ENCODE measurements at regions not wholly inside any gene's neighbourhood (a gene's known extent, or its start where the extent isn't known, plus 50 kb on each side); places are given as distances from the start of the nearest gene placed in this dataset.

DNA sequence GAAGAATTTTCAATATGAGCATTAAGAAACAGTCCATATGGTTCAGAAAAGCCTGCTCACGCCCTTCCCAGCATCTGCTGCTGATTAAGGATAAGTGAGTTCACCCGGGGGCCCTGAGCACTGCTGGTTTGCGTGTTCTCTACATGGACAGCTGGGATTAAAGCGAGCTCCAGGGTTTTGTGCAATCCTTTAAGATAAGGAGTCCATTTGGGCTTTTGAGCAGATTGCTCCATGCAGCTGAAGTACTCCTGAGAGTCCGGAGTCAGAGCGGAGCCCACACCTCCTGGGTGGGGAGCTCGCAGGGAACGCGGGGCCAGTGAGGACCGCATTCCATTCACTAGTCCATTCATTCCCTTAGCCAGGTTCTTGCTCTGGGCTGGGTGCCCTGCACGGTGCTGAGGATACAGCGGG is 149.3 kb upstream of the COL5A1 start:
- H3K4me3 ChIP-seq (ENCODE audit: low read depth, low read length): no peak overlapping the region
- in situ Hi-C loops (cut with HindIII; ENCODE audit: low sequenced_read_pairs): no loop called here
- DNase-seq (ENCODE audit: low read depth): no peak
- TF ChIP-seq CTCF (IDR thresholded peaks at IDR 0.05; ENCODE audit: low read depth, low read length, missing control alignments): no peak

DNA sequence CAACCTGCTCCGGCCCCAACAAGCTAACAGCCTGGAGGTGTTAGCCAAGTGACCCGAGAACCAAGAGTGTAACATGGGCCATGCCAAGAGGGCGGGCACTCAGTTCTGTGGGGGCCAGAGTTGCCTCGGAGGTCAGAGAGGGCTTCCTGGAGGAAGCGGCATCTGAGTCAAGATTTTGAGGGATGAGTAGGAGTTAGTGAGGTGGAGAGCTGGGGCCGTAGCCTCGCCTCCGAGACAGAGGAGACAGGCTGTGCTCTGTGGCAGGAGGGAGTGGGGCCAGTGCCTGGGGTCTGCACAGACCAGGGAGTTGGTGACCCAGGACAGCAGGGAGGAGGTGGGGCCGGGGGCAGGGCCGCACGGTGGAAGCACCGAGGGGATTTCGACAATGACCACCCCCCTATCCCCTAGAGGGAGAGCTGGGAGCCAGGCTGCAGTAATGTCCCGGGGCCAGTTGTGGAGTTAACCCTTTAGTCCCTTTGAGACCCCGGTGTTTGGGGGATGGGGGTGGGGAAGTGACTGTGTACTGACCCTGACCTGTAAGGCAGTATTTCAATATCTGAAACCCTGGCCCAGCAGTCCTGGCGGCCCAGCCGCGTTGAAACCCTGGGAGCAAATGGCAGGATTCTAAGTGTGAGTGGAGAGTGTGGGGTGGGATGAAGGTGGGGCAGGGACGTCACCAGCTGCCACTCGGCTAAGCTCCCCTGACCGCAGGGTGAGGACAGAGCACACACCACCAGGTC is 148.7 kb upstream of the COL5A1 start:
- in situ Hi-C loops (cut with HindIII; ENCODE audit: low sequenced_read_pairs): no loop called here
- no peak for DNase-seq (ENCODE audit: low read depth)
- no peak for TF ChIP-seq CTCF (IDR thresholded peaks at IDR 0.05; ENCODE audit: low read depth, low read length, missing control alignments)
- no peak overlapping the region for H3K4me3 ChIP-seq (ENCODE audit: low read depth, low read length)

GRCh38 chr9:134493461-134494272 is 147.9 kb upstream of the COL5A1 start:
- TF ChIP-seq CTCF (IDR thresholded peaks at IDR 0.05; ENCODE audit: low read depth, low read length, missing control alignments): no peak
- in situ Hi-C loops (cut with HindIII; ENCODE audit: low sequenced_read_pairs): no loop called here
- no peak overlapping the region for H3K4me3 ChIP-seq (ENCODE audit: low read depth, low read length)
- DNase-seq (ENCODE audit: low read depth): no peak

DNA sequence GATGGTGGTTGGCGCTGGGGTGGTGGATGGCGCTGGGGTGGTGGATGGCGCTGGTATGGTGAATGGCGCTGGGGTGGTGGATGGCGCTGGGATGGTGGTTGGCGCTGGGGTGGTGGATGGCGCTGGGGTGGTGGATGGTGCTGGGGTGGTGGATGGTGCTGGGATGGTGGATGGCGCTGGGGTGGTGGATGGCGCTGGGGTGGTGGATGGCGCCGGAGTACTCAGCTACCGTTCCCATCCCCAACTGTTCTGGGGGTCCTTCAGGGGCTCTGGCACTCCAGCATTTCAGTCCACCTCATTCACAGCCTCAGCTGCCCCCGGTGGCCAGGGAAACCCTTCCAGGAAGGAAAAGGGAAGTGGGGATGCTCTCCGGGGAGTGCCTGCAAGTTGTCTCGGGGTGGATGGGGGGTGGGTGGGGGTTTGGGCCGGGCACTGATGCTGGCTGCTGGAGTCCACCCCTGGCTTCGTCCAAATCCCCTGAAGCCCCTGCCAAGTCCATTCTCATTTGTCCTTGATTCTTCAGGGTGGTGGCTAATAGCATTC is 147.3 kb upstream of the COL5A1 start:
- in situ Hi-C loops (cut with HindIII; ENCODE audit: low sequenced_read_pairs): no loop called here
- H3K4me3 ChIP-seq (ENCODE audit: low read depth, low read length): no peak overlapping the region
- no peak for TF ChIP-seq CTCF (IDR thresholded peaks at IDR 0.05; ENCODE audit: low read depth, low read length, missing control alignments)
- DNase-seq (ENCODE audit: low read depth): no peak

DNA sequence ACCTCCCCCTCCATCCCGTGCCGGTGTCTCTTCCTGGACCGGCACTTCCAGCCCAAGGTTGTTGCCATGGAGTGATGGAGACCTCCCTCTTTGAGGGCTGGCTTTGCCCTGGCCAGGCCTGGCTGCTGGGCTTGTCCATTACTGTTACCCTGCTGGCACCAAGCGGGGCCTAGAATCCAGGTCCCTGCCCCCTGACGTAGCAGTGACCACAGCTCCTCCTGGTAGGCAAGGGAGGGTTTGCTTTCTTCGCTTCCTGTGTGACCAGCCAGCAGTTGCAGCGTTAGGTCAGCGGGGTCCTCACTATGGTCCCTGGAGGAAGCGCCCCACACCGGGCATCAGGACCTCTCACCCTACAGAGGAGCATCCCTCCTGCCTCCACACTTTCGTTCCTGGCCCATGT is 146.7 kb upstream of the COL5A1 start:
- no peak for DNase-seq (ENCODE audit: low read depth)
- in situ Hi-C loops (cut with HindIII; ENCODE audit: low sequenced_read_pairs): no loop called here
- TF ChIP-seq CTCF (IDR thresholded peaks at IDR 0.05; ENCODE audit: low read depth, low read length, missing control alignments): no peak
- no peak overlapping the region for H3K4me3 ChIP-seq (ENCODE audit: low read depth, low read length)

- no peak overlapping the region for H3K4me3 ChIP-seq (ENCODE audit: low read depth, low read length)
- in situ Hi-C loops (cut with HindIII; ENCODE audit: low sequenced_read_pairs): no loop called here
- TF ChIP-seq CTCF (IDR thresholded peaks at IDR 0.05; ENCODE audit: low read depth, low read length, missing control alignments): no peak
Measured at GRCh38 chr9:134495881-134496412, 145.7 kb upstream of the COL5A1 start.

More at GRCh38 chr9:134495881-134496412, 145.7 kb upstream of the COL5A1 start:
- DNase-seq (ENCODE audit: low read depth): no peak

Measured in astrocyte of the cerebellum (primary cell).